Colonic mucosa (tissue), 4 donors: ENCODE measurements at regions not wholly inside any gene's neighbourhood (a gene's known extent, or its start where the extent isn't known, plus 50 kb on each side); places are given as distances from the start of the nearest gene placed in this dataset.

Experiments used
- DNase-seq: peaks from one replicate; pipeline ENCODE4 v3.0.0-alpha.2; 2020
- H3K27ac ChIP-seq: fragments of 200-600 bp; one replicate; pipeline ENCODE4 v1.8.0; 2021
- H3K27me3 ChIP-seq: fragments of 200-600 bp; one replicate; pipeline ENCODE4 v1.8.0; 2021
- H3K36me3 ChIP-seq: fragments of 200-600 bp; one replicate; pipeline ENCODE4 v1.8.0; 2021
- H3K4me1 ChIP-seq: fragments of 200-600 bp; one replicate; pipeline ENCODE4 v1.8.0; 2021; ENCODE audit warnings: mild to moderate bottlenecking
- H3K4me3 ChIP-seq: fragments of 200-600 bp; one replicate; pipeline ENCODE4 v1.8.0; 2021
- H3K9ac ChIP-seq, 2 donors: one replicate each; pipeline ENCODE4 v1.7.0; 2013; ENCODE audit warnings: control low read depth in 2 of 2, low read depth in 2 of 2, low read length in 2 of 2
- H3K9me3 ChIP-seq: fragments of 200-600 bp; one replicate; pipeline ENCODE4 v1.8.0; 2021
- CTCF ChIP-seq: fragments of 200-600 bp; IDR thresholded peaks from one replicate; pipeline ENCODE4 v1.8.0; 2022; ENCODE audit warnings: antibody characterized with exemption, mild to moderate bottlenecking
- intact Hi-C: fragments of 100-400 bp; cut with DNase I; formaldehyde crosslinking; loops from one replicate; pipeline ENCODE4 v1.14.1; 2022
- donor health status: healthy.
- donor health status: DM: no; HTN: no; CAD: no.
- donor health status: DM: no; HTN: no; CAD: no.

DNA sequence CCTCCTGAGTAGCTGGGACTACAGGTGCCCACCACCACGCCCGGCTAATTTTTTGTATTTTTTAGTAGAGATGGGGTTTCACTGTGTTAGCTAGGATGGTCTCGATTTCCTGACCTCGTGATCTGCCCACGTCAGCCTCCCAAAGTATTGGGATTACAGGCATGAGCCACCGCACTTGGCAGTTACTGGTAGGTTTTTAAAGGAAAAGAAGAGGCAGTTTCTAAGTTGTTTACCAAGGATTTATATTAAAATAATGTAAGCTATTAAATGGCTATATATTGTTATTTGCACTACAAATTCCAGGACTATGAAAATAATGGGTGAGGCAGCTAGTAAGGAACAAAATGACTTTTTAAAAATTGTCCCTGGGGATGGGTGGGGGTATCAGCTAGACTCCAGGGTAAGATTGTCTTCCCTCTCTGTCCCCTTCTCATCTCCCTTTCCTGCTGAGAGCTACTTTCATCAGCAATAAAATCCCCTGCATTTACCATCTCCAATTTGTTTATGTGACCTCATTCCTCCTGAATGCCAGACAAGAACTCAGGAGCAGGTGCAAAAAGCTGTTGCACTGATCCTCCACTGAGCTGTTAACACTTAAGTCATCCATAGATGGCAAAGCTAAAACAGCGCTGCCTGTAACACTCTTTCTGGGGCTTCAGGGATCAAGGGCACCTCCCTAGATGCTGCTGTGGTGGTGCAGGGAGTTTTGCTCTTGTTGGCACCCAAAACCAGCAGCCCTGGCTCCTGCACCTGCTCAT lies 165.2 kb downstream of the ZPLD1 start:
- Histone ChIP-seq H3K27me3 (no peaks in the 10 kb centered on the region), H3K9ac (no peak overlapping the region), H3K36me3 (no peaks in the 10 kb centered on the region), H3K4me3 (no peak overlapping the region), H3K4me1 (no peaks in the 10 kb centered on the region), H3K27ac (no peak overlapping the region), H3K9me3 (no peaks in the 10 kb centered on the region)
- intact Hi-C loops = no loop called here
- no peak for DNase-seq
- no peak for TF ChIP-seq CTCF

DNA sequence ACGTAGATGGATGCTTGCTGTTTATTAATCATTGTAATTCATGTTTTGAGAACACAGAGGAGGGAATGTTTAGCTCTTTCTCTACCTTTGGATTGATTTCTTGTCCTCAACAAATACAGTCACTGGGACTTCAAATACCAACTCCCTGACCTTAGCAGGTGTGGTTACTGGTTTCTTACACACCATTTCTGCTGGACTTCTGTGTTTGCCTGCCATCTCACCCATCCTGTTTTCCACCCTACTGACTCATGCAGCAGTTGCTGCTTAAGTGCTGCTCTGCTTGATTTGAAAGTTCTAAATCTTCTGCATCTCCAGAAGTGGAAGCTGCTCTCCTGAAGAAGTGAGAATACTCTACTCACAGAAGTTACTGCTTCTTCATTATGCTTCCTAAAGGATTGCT lies 170.3 kb downstream of the ZPLD1 start:
- no peak for TF ChIP-seq CTCF

DNA sequence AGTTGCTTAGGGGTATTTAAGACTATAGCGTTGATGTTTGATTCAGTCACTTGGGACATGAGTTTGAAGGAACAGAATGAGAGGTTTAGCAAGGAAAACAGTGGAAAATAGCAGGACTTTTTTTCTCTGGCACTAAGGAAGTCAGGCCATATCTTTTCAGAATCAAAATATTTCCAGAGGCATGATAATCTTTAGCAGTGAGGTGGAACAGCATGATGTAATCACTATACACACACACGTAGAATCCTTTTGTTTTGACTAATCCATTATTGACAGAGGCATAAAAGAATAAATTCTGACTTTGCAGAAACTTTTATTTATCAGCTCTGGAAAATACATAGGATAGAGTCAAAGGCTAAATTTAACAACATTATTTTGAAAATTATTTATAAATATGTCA lies 174.1 kb downstream of the ZPLD1 start:
- H3K4me3 ChIP-seq = no peak overlapping the region
- H3K27me3 ChIP-seq = no peaks in the 10 kb centered on the region
- no peak overlapping the region for H3K9ac ChIP-seq
- no peaks in the 10 kb centered on the region for H3K4me1 ChIP-seq
- no peaks in the 10 kb centered on the region for H3K9me3 ChIP-seq
- no peak for TF ChIP-seq CTCF
- H3K36me3 ChIP-seq = no peaks in the 10 kb centered on the region
- intact Hi-C loops = no loop called here
- no peak overlapping the region for H3K27ac ChIP-seq
- no peak for DNase-seq

More for the DNA sequence above, 170.3 kb downstream of the ZPLD1 start:
- intact Hi-C loops = no loop called here
- Histone ChIP-seq H3K9me3 (no peaks in the 10 kb centered on the region), H3K4me3 (no peak overlapping the region), H3K9ac (no peak overlapping the region), H3K4me1 (no peaks in the 10 kb centered on the region), H3K36me3 (no peaks in the 10 kb centered on the region), H3K27ac (no peak overlapping the region), H3K27me3 (no peaks in the 10 kb centered on the region)
- no peak for DNase-seq

GRCh38 chr3:102614021-102614569 lies 179.3 kb downstream of the ZPLD1 start:
- no peak overlapping the region for H3K9ac ChIP-seq
- no peaks in the 10 kb centered on the region for H3K4me1 ChIP-seq
- no peaks in the 10 kb centered on the region for H3K27me3 ChIP-seq
- TF ChIP-seq CTCF = no peak
- no peak for DNase-seq
- no peaks in the 10 kb centered on the region for H3K9me3 ChIP-seq
- intact Hi-C loops = no loop called here
- no peak overlapping the region for H3K27ac ChIP-seq
- H3K36me3 ChIP-seq = no peaks in the 10 kb centered on the region
- H3K4me3 ChIP-seq = no peak overlapping the region

DNA sequence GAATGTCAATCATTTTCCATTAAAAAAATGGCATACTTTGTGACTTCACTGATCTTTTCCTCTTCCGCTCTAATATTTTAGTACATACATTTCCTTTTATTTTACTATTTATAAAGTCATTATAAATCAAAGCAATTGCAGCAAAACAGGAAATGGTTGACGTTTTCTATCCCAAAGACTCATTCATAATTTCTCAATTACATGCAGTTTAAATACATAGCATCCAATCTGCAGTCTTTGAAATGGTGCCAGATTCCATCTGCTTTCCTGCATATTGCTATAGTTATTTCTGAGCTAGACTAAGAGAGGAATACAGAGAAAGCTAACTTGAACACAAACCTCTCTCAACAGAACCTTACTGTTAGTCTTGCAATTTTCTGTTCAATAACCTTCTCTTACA lies 179.8 kb downstream of the ZPLD1 start:
- no peak overlapping the region for H3K9ac ChIP-seq
- no peaks in the 10 kb centered on the region for H3K27me3 ChIP-seq
- no peaks in the 10 kb centered on the region for H3K9me3 ChIP-seq
- H3K27ac ChIP-seq = no peak overlapping the region
- H3K36me3 ChIP-seq = no peaks in the 10 kb centered on the region
- intact Hi-C loops = no loop called here
- H3K4me3 ChIP-seq = no peak overlapping the region
- DNase-seq = no peak
- no peak for TF ChIP-seq CTCF
- no peaks in the 10 kb centered on the region for H3K4me1 ChIP-seq
